ENCODE measurements at regions not wholly inside any gene's neighbourhood (a gene's known extent, or its start where the extent isn't known, plus 50 kb on each side); places are given as distances from the start of the nearest gene placed in this dataset.

- no peak for TF ChIP-seq MYC (IDR thresholded peaks at IDR 0.05; ENCODE audit: low read depth, low read length)
- no peak for TF ChIP-seq MAX (IDR thresholded peaks at IDR 0.05; ENCODE audit: low read depth, low read length)
- no peak for TF ChIP-seq CTCF (IDR thresholded peaks at IDR 0.05; ENCODE audit: low read depth, low read length)
- no peak for TF ChIP-seq POLR2A (IDR thresholded peaks at IDR 0.05; ENCODE audit: extremely low read depth, insufficient read length)
- H3K4me3 ChIP-seq (ENCODE audit: low read depth, low read length): no peak overlapping the region
- no peak for DNase-seq (ENCODE audit: low read depth)
Measured at GRCh38 chr10:52464368-52465124, 150.5 kb downstream of the DKK1 start.

GRCh38 chr10:52465202-52465601 is 151.1 kb downstream of the DKK1 start:
- TF ChIP-seq MAX (IDR thresholded peaks at IDR 0.05; ENCODE audit: low read depth, low read length) (no peak), CTCF (IDR thresholded peaks at IDR 0.05; ENCODE audit: low read depth, low read length) (no peak), MYC (IDR thresholded peaks at IDR 0.05; ENCODE audit: low read depth, low read length) (no peak), POLR2A (IDR thresholded peaks at IDR 0.05; ENCODE audit: extremely low read depth, insufficient read length) (no peak)
- H3K4me3 ChIP-seq (ENCODE audit: low read depth, low read length): no peak overlapping the region
- DNase-seq (ENCODE audit: low read depth): no peak

GRCh38 chr10:52466464-52466863 is 152.4 kb downstream of the DKK1 start:
- no peak overlapping the region for H3K4me3 ChIP-seq (ENCODE audit: low read depth, low read length)
- no peak for DNase-seq (ENCODE audit: low read depth)
- TF ChIP-seq POLR2A (IDR thresholded peaks at IDR 0.05; ENCODE audit: extremely low read depth, insufficient read length): no peak
- no peak for TF ChIP-seq MYC (IDR thresholded peaks at IDR 0.05; ENCODE audit: low read depth, low read length)
- no peak for TF ChIP-seq CTCF (IDR thresholded peaks at IDR 0.05; ENCODE audit: low read depth, low read length)
- TF ChIP-seq MAX (IDR thresholded peaks at IDR 0.05; ENCODE audit: low read depth, low read length): no peak

- no peak overlapping the region for H3K4me3 ChIP-seq (ENCODE audit: low read depth, low read length)
- TF ChIP-seq MAX (IDR thresholded peaks at IDR 0.05; ENCODE audit: low read depth, low read length) (no peak), POLR2A (IDR thresholded peaks at IDR 0.05; ENCODE audit: extremely low read depth, insufficient read length) (no peak), CTCF (IDR thresholded peaks at IDR 0.05; ENCODE audit: low read depth, low read length) (no peak), MYC (IDR thresholded peaks at IDR 0.05; ENCODE audit: low read depth, low read length) (no peak)
- DNase-seq (ENCODE audit: low read depth): no peak
Measured at GRCh38 chr10:52469970-52470705, 156.1 kb downstream of the DKK1 start.

GRCh38 chr10:52472406-52473146 is 158.5 kb downstream of the DKK1 start:
- H3K4me3 ChIP-seq (ENCODE audit: low read depth, low read length): no peak overlapping the region
- TF ChIP-seq MAX (IDR thresholded peaks at IDR 0.05; ENCODE audit: low read depth, low read length) (no peak), MYC (IDR thresholded peaks at IDR 0.05; ENCODE audit: low read depth, low read length) (no peak), CTCF (IDR thresholded peaks at IDR 0.05; ENCODE audit: low read depth, low read length) (no peak), POLR2A (IDR thresholded peaks at IDR 0.05; ENCODE audit: extremely low read depth, insufficient read length) (no peak)
- DNase-seq (ENCODE audit: low read depth): no peak

Data from NB4 (cell line).